ENCODE measurements at regions not wholly inside any gene's neighbourhood (a gene's known extent, or its start where the extent isn't known, plus 50 kb on each side); places are given as distances from the start of the nearest gene placed in this dataset.

- peak; percentile 31 for DNase-seq (ENCODE audit: low spot score)
Observed at GRCh38 chr22:48695251-48695650, 1132.4 kb downstream of the BRD1 start.

- no peak for DNase-seq (ENCODE audit: low spot score)
Observed at GRCh38 chr22:48694296-48694883, 1133.3 kb downstream of the BRD1 start.

GRCh38 chr22:48693377-48694135, 1134.1 kb downstream of the BRD1 start:
- DNase-seq (ENCODE audit: low spot score): no peak

- no peak for DNase-seq (ENCODE audit: low spot score)
Observed at GRCh38 chr22:48692734-48693376, 1134.8 kb downstream of the BRD1 start.

- no peak for DNase-seq (ENCODE audit: low spot score)
Observed at GRCh38 chr22:48691431-48691851, 1136.2 kb downstream of the BRD1 start.

- no peak for DNase-seq (ENCODE audit: low spot score)
Observed at GRCh38 chr22:48690583-48691317, 1136.9 kb downstream of the BRD1 start.

GRCh38 chr22:48689206-48689605, 1138.5 kb downstream of the BRD1 start:
- no peak for DNase-seq (ENCODE audit: low spot score)

- DNase-seq (ENCODE audit: low spot score): no peak
Observed at GRCh38 chr22:48688366-48688765, 1139.3 kb downstream of the BRD1 start.

GRCh38 chr22:48687606-48688005, 1140.1 kb downstream of the BRD1 start:
- DNase-seq (ENCODE audit: low spot score): no peak

GRCh38 chr22:48686694-48687302, 1140.9 kb downstream of the BRD1 start:
- no peak for DNase-seq (ENCODE audit: low spot score)

- DNase-seq (ENCODE audit: low spot score): no peak
Observed at GRCh38 chr22:48685767-48686166, 1141.9 kb downstream of the BRD1 start.

- no peak for DNase-seq (ENCODE audit: low spot score)
Observed at GRCh38 chr22:48683640-48684039, 1144.0 kb downstream of the BRD1 start.

- DNase-seq (ENCODE audit: low spot score): no peak
Observed at GRCh38 chr22:48682504-48682903, 1145.2 kb downstream of the BRD1 start.

GRCh38 chr22:48680601-48681000, 1147.1 kb downstream of the BRD1 start:
- DNase-seq (ENCODE audit: low spot score): no peak

- no peak for DNase-seq (ENCODE audit: low spot score)
Observed at GRCh38 chr22:48679656-48680555, 1147.8 kb downstream of the BRD1 start.

GRCh38 chr22:48678171-48679135, 1149.2 kb downstream of the BRD1 start:
- no peak for DNase-seq (ENCODE audit: low spot score)

GRCh38 chr22:48677621-48678020, 1150.1 kb downstream of the BRD1 start:
- no peak for DNase-seq (ENCODE audit: low spot score)

- no peak for DNase-seq (ENCODE audit: low spot score)
Observed at GRCh38 chr22:48677168-48677520, 1150.5 kb downstream of the BRD1 start.

- DNase-seq (ENCODE audit: low spot score): no peak
Observed at GRCh38 chr22:48676266-48677167, 1151.2 kb downstream of the BRD1 start.
